Erythroblast (primary cell): ENCODE measurements at regions not wholly inside any gene's neighbourhood (a gene's known extent, or its start where the extent isn't known, plus 50 kb on each side); places are given as distances from the start of the nearest gene placed in this dataset.

Experiments used
- GATA1 ChIP-seq: IDR thresholded peaks from 2 replicates; pipeline ENCODE4 v1.6.1; 2011; ENCODE audit warnings: low read depth, mild to moderate bottlenecking, control low read depth, low read length, moderate library complexity
- POLR2A ChIP-seq: IDR thresholded peaks from 2 replicates; pipeline ENCODE4 v1.6.1; 2011; ENCODE audit warnings: mild to moderate bottlenecking, low read length

DNA sequence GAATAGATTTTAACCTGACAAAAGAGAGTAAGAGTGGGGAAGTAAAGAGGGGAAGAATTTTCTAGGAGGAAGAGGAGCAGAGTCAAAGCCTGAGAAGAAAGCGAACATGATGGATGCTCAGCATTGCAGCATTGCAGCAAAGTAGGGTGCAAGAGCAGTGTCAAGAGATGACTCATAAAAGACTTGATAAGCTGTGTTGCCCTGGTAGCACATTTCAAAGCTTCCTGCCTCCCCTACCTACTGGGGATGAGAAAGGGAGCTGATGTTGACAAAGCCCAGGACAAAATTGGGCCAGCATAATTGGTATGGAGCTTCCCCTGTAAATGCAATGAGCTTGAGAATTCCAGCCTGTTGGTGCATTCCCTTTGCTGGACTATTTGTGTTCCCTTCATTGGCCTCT lies 121.6 kb upstream of the ST8SIA2 start:
- no peak for TF ChIP-seq POLR2A
- TF ChIP-seq GATA1, result no peak
